ENCODE measurements at regions not wholly inside any gene's neighbourhood (a gene's known extent, or its start where the extent isn't known, plus 50 kb on each side); places are given as distances from the start of the nearest gene placed in this dataset.

GRCh38 chr3:157700405-157700804 lies 197.2 kb upstream of the VEPH1 start:
- DNase-seq: no peak

- DNase-seq: no peak
Measured at GRCh38 chr3:157695586-157695985, 192.4 kb upstream of the VEPH1 start.

GRCh38 chr3:157695103-157695502 lies 191.9 kb upstream of the VEPH1 start:
- DNase-seq: no peak

- no peak for DNase-seq
Measured at GRCh38 chr3:157693762-157694161, 190.5 kb upstream of the VEPH1 start.

DNA sequence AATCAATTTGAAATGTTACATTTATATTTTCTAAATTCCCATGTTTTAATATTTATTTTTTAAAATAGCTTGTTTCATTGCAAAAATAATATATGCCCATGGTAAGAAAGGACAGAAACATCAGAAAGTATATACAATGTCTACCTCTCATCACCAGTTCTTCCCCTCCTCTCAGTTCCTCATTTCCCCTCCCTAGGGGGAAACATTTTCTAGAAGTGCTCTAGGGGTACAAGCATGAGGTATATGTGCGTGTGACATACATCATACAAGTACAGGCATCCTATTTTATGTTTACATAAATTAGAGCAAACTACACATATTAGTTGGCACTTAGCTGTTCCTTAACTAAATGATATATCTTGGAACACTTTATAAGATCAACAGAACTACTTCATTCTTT lies 189.3 kb upstream of the VEPH1 start:
- DNase-seq: no peak

GRCh38 chr3:157683668-157684067 lies 180.5 kb upstream of the VEPH1 start:
- no peak for DNase-seq

DNA sequence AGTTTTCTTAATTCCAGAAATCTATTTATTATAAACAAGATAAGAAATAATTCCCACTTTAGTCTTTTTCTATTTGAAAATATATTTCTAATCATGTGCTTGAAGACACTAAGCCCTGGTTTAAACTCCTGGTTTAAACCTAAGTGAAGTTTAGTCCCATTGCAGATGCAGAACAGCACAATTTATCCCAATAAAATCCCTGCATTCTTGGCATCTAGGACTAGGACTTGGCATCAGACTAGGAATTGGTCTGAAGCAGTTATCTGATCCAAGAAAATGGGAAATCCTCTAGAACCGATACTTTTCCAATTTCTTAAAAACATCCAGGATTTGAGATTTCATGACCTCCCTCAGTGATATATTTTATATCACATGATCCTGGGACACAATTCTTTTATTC lies 168.8 kb upstream of the VEPH1 start:
- DNase-seq: no peak

GRCh38 chr3:157671656-157672055 lies 168.4 kb upstream of the VEPH1 start:
- DNase-seq: no peak

GRCh38 chr3:157669416-157669815 lies 166.2 kb upstream of the VEPH1 start:
- no peak for DNase-seq

GRCh38 chr3:157667493-157667892 lies 164.3 kb upstream of the VEPH1 start:
- no peak for DNase-seq

DNA sequence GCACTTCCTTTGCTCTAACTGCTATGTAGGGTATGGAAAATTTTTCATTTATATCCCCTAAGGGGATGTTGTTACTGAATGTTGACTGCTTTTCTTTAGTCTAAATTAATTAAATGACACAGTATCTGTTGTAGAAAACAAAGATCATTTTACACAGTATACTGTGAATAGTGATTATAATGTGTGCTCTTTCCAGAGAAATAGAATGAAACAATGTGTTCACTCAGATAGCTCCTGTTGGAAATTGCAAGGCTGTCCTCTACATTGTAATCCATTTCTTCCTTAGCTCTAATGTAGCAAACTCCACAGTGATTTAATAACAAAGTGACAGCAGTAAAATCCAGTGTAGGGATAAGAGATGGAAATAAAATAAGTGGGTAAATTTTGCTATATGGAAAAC lies 159.0 kb upstream of the VEPH1 start:
- DNase-seq: no peak

DNA sequence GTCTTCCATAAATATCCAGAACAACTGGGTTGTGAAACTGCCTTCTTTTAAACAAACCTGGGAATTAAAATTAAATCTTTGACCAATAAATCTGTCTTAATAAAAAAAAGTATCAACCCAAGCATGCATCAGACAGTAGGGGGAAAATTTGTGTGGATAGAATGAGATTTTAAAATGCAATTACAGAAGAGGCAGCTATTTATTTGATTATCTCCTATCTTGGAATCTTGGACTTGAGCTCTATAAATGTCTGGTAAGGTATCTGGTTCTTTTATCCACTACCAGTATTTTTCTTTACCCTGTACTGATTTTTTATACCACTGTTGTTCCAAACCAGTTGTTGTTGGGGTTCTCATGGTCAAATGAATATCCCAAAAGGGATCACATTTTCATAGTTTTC lies 157.6 kb upstream of the VEPH1 start:
- DNase-seq: no peak

DNA sequence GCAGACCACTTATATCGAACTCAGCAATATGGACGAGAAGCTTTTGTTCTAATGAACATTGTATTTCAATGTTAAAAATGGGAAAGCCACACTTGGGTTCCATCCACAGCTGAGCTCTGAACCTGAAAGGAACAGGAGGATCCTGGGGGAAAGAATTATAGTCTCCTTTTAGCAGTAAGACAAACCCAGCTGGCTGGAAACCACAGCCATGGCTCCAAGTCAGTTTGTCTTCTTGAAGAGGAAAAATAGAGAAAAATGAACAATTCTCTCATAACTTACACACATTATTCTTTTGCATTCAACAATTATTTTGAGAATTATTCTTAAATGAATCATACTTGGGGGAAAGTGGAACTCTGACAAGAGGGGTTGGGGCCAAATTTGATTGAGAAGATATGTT lies 149.2 kb upstream of the VEPH1 start:
- DNase-seq: no peak

DNA sequence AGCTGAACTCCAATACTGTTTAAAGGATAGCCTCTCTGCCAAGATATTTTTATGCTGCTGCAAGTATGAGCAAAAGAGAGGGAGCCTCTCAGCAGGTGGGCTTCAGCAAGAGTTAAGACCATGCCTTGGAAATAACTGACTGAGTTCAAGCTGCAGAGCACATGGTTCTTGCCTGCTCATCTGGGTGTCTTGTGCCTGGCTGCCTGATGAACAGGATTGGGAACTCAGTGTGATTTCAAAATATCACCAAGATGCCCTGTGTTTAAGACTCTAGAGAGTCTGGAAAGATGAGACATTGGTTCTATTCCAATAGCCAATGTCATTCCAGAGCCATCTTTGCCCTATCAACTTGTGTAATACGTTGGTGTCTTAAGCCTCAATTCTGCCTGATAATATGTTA lies 147.5 kb upstream of the VEPH1 start:
- no peak for DNase-seq

DNA sequence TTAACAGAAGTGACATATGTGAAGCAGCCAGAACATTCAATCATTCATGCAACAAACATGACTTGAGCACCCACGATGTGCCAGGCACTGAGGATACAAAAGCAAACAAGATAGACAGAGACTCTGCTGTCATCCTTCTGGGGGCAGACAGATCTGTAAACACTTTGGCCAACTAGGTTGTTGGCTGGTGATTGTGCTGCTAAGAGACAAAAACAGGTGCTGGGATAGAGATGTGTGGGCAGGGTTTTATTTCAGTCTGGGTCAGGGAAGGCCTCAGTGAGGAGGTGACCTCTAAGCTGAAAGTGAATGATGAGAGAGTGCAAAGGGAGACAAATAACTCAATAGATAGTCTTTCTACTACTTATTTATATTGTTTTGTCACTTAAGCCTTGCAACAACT lies 147.0 kb upstream of the VEPH1 start:
- DNase-seq: no peak

- no peak for DNase-seq
Measured at GRCh38 chr3:157649511-157649910, 146.3 kb upstream of the VEPH1 start.

DNA sequence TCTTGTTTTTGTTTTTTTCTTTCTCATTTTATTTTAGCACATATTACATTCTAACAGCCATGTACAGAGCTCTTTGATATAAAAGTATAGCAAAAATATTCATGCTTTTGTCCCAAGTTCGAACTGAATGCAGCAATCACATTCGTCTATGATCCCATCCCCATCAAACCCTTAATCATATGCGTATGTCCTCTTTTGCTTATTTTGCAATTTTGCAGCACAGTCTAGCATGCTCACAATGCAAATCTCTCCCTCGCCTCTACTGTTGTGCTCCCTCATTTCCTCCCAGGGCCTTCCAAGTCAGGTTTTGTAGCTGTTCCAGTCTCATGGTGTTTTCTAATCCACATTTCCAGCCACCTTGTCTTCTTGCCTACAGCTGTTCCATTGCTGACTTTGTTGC lies 144.6 kb upstream of the VEPH1 start:
- DNase-seq: no peak

DNA sequence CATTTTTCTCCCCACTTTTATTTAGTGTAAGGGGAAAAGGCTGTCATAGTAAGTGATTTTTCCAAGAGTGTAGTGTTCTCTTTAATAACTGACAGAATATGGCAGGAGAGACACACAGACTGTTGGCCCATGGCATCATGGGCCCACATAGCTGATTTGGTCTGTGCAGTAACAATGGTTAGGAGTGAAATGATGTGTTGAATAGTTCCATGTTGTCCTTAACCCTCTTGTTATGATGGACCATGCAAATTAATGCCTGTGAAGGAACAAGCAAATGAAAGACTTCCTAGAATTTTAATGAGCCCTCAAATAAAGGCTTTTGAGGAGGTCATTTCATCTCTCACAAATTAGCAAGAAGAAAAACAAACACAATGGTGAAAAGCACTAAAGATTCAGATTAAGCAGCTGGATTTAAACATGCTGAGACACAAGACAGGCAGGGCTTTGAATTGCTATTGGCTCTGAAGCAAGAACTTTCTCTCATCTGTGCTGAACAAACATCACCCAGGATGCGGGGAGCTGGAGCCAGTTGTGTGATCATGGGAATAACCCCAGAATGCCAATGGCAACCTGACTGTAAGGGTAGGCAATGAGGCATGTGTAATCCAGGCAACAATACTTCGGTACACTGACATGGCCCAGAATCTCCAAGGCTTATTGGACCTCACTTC lies 136.7 kb upstream of the VEPH1 start:
- DNase-seq: no peak

DNA sequence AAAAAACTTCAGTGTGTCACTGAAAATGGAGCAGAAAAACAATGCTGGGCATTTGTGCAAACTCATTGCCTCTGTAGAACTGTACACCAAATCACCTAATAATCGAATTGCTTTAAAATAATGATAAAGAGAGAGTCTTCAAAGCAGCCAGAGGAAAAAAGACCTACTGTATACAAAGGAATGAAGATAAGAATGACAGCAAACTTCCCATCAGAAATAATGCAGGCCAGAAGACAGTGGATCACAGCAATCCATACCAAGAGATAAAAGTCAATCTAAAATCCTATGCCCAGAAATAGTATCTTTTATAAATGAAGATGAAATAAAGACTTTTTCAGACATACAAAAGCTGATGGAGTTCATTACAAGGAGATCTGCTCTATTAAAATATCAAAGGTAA lies 134.7 kb upstream of the VEPH1 start:
- no peak for DNase-seq

GRCh38 chr3:157633241-157633640 lies 130.0 kb upstream of the VEPH1 start:
- DNase-seq: no peak

DNA sequence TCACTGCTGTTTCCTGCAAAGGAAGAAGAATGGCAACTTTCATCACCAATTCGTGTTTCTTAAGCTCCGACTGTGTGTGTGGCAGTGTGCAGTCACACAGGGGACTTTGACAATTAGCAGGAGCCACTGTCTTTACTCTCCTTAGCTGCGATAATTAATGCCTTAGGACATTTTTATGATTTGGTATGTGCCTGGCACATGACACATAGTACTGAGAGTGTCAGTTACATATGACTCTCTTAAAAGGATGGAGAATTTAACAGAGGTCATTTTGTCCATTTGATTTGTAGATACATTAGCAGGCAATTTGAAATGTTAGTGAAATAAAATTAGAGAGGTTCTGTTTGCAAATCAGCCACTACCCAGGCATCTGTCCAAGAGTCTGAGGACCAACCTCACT lies 128.9 kb upstream of the VEPH1 start:
- no peak for DNase-seq

- DNase-seq: no peak
Measured at GRCh38 chr3:157631478-157631877, 128.3 kb upstream of the VEPH1 start.

- DNase-seq: no peak
Measured at GRCh38 chr3:157626817-157627216, 123.6 kb upstream of the VEPH1 start.

DNA sequence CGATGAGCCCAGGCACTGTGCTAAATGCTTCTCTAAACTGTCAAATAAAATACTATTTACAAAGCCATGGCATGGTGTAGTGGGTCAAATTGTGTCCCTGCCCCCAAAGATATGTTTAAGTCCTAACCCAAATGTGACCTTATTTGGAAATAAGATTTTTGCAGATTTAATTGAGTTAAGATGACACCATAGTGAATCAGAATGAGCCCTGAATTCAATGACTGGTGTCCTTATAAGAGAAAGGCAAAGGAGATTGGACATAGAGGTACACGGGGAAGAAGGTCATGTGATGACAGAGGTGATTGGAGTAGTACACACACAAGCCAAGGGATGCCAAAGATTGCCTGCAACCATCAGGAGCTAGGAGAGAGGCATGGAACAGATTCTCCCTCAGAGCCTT lies 121.6 kb upstream of the VEPH1 start:
- DNase-seq: no peak

GRCh38 chr3:157618886-157619285 lies 115.7 kb upstream of the VEPH1 start:
- no peak for DNase-seq

All from T-helper 2 cell (primary cell).